Left ventricle myocardium inferior (tissue), 1 donor: ENCODE measurements at regions not wholly inside any gene's neighbourhood (a gene's known extent, or its start where the extent isn't known, plus 50 kb on each side); places are given as distances from the start of the nearest gene placed in this dataset.

Experiments
- DNase-seq: peaks from one replicate; pipeline ENCODE4 v3.0.0-alpha.2; 2020
- H3K27ac ChIP-seq: fragments of 200-600 bp; replicated peaks from 2 replicates; pipeline ENCODE4 v1.8.0; 2021
- H3K27me3 ChIP-seq: fragments of 200-600 bp; 2 replicates; pipeline ENCODE4 v1.8.0; 2021; ENCODE audit warnings: low read depth
- H3K36me3 ChIP-seq: fragments of 200-600 bp; 2 replicates; pipeline ENCODE4 v1.8.0; 2021
- H3K4me1 ChIP-seq: fragments of 200-600 bp; 2 replicates; pipeline ENCODE4 v1.8.0; 2021
- H3K4me3 ChIP-seq: fragments of 200-600 bp; 2 replicates; pipeline ENCODE4 v1.8.0; 2021; ENCODE audit warnings: mild to moderate bottlenecking, moderate library complexity
- H3K9me3 ChIP-seq: fragments of 200-600 bp; replicated peaks from 2 replicates; pipeline ENCODE4 v1.8.0; 2021
- CTCF ChIP-seq: fragments of 200-600 bp; IDR thresholded peaks from 2 replicates; pipeline ENCODE4 v1.8.0; 2021; ENCODE audit warnings: antibody characterized with exemption, mild to moderate bottlenecking, borderline replicate concordance
- intact Hi-C: fragments of 100-400 bp; cut with micrococcal nuclease; formaldehyde crosslinking; loops from one replicate; pipeline ENCODE4 v1.11.0; 2022
- donor health status: DM: no; HTN: yes; CAD: no; lungs with severe emphysema.

DNA sequence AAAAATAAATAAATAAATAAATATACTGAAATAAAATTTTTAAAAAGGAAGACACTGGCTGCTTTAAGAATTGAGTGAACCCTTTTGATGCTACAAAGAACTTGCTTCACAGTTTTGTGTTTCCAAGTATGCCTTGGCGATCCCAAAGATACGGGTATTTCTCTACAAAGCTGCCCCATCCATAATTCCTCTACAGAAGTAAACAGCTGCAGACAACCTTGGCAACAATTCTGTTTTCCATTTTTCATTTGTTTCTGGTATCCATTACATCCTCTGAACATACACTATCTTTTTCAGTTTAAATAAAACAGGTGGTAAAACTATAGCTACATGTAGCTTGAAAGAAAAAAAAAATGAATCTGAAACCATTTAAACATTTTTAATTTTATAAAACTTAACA is 552.8 kb upstream of the KLHL29 start:
- no peak overlapping the region for H3K4me3 ChIP-seq
- no peak overlapping the region for H3K27ac ChIP-seq
- DNase-seq = no peak
- no peaks in the 10 kb centered on the region for H3K4me1 ChIP-seq
- intact Hi-C loops = no loop called here
- H3K27me3 ChIP-seq = peaks cover 5% of the 10 kb centered on the region
- TF ChIP-seq CTCF = no peak
- no peaks in the 10 kb centered on the region for H3K9me3 ChIP-seq
- H3K36me3 ChIP-seq = no peaks in the 10 kb centered on the region

DNA sequence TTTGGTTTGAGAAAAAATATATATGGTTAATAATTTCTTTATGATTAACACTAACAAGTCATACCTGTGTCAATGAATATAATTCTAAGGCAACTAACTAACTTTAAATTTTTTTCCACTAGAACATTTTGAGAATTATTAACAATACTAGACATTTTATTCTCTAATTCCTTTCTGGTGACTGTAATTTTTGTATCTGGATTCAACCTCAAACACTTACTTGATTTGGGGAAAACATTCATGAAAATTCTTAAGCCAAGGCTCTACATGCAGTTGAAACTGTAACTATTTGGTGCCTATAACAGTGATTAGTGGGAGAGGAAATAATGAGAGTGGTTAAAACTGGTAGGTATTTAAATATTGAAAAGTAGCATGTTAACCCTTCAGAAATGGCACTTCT is 546.5 kb upstream of the KLHL29 start:
- peaks cover 5% of the 10 kb centered on the region for H3K27me3 ChIP-seq
- H3K4me1 ChIP-seq = no peaks in the 10 kb centered on the region
- H3K36me3 ChIP-seq = no peaks in the 10 kb centered on the region
- no peak overlapping the region for H3K27ac ChIP-seq
- no peak for TF ChIP-seq CTCF
- DNase-seq = no peak
- no peak overlapping the region for H3K4me3 ChIP-seq
- intact Hi-C loops = no loop called here
- H3K9me3 ChIP-seq = no peaks in the 10 kb centered on the region

- H3K27me3 ChIP-seq = no peaks in the 10 kb centered on the region
Observed at GRCh38 chr2:22842205-22842869, 542.6 kb upstream of the KLHL29 start.

GRCh38 chr2:22843919-22844537 is 541.0 kb upstream of the KLHL29 start:
- Histone ChIP-seq H3K4me1 (no peaks in the 10 kb centered on the region), H3K9me3 (no peaks in the 10 kb centered on the region), H3K27me3 (no peaks in the 10 kb centered on the region), H3K36me3 (no peaks in the 10 kb centered on the region), H3K27ac (no peak overlapping the region), H3K4me3 (no peak overlapping the region)
- intact Hi-C loops = no loop called here
- no peak for DNase-seq
- no peak for TF ChIP-seq CTCF

More at GRCh38 chr2:22842205-22842869, 542.6 kb upstream of the KLHL29 start:
- no peak for TF ChIP-seq CTCF
- no peaks in the 10 kb centered on the region for H3K4me1 ChIP-seq
- no peaks in the 10 kb centered on the region for H3K36me3 ChIP-seq
- H3K9me3 ChIP-seq = no peaks in the 10 kb centered on the region
- intact Hi-C loops = no loop called here
- no peak for DNase-seq
- no peak overlapping the region for H3K27ac ChIP-seq
- no peak overlapping the region for H3K4me3 ChIP-seq

DNA sequence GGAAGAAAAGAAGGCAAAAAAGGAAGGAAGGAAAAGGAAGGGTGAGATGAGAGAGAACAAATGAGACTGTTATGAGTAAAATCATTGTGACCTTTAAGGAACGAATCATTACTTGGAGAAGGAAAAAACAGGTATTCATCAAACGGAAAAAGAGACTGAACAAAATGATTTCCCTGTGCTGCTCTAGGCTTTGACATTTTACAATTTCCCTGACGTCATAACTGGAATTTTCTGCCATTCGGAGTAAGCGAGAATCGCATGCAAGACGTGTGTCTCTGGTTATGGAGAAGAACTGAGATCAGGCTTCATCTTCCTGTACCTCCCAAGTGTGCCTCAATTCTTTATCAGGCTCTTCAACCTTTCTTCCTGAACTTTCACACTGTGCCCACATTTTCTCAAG is 534.7 kb upstream of the KLHL29 start:
- Histone ChIP-seq H3K4me1 (no peaks in the 10 kb centered on the region), H3K27ac (no peak overlapping the region), H3K4me3 (no peak overlapping the region), H3K9me3 (no peaks in the 10 kb centered on the region), H3K36me3 (no peaks in the 10 kb centered on the region), H3K27me3 (no peaks in the 10 kb centered on the region)
- intact Hi-C loops = no loop called here
- DNase-seq = no peak
- no peak for TF ChIP-seq CTCF
